Heart right ventricle (tissue), 16 donors: ENCODE measurements at regions not wholly inside any gene's neighbourhood (a gene's known extent, or its start where the extent isn't known, plus 50 kb on each side); places are given as distances from the start of the nearest gene placed in this dataset.

Experiments
- ATAC-seq, 8 donors: fragments of 200-7000 bp; cut with Tn5 transposase; one replicate each; pipeline ENCODE4 v1.9.1; 2020; ENCODE audit warnings: mild to moderate bottlenecking in 8 of 8, moderate library complexity in 8 of 8, moderate number of reproducible peaks in 1 of 8
- DNase-seq, 2 donors: peaks; one replicate each; pipeline ENCODE4 v3.0.0-alpha.2; 2020
- H3K27ac ChIP-seq, 10 donors: fragments of 200-600 bp; sonication (generic) in 2 of 10; one replicate each; pipeline versions ENCODE4 v1.5.0 to v1.8.0; 2020 to 2022; ENCODE audit warnings: mild to moderate bottlenecking in 3 of 10
- H3K27me3 ChIP-seq, 7 donors: fragments of 200-600 bp; one replicate each; pipeline ENCODE4 v1.8.0; 2021 to 2022; ENCODE audit warnings: mild to moderate bottlenecking in 2 of 7
- H3K36me3 ChIP-seq, 9 donors: fragments of 200-600 bp; sonication (generic) in 1 of 9; one replicate each; pipeline versions ENCODE4 v1.5.0 to v1.8.0; 2020 to 2022; ENCODE audit warnings: mild to moderate bottlenecking in 2 of 9
- H3K4me1 ChIP-seq, 9 donors: fragments of 200-600 bp; sonication (generic) in 1 of 9; one replicate each; pipeline versions ENCODE4 v1.5.0 to v1.8.0; 2020 to 2022; ENCODE audit warnings: mild to moderate bottlenecking in 4 of 9
- H3K4me3 ChIP-seq, 10 donors: fragments of 200-600 bp; sonication (generic) in 2 of 10; one replicate each; pipeline versions ENCODE4 v1.5.0 to v1.8.0; 2020 to 2022; ENCODE audit warnings: mild to moderate bottlenecking in 7 of 10, moderate library complexity in 2 of 10
- H3K9me3 ChIP-seq, 11 donors: fragments of 200-600 bp in 10 of 11; sonication (generic) in 2 of 11; one replicate each; pipeline versions ENCODE4 v1.5.0 to v1.8.0; 2013 to 2022; ENCODE audit warnings: mild to moderate bottlenecking in 2 of 11, control low read depth in 1 of 11, moderate library complexity in 1 of 11
- WGBS, 2 donors: extraction: QIAGEN DNeasy Blood & Tissue Kit; methylation state at CpG; one replicate each; pipeline ENCODE4 v1.1.7; 2013; ENCODE audit warnings: inconsistent platforms in 1 of 2; 5-methylcytosine and 5-hydroxymethylcytosine counted together
- intact Hi-C, 10 donors: fragments of 100-400 bp; cut with DNase I; formaldehyde crosslinking; loops; one replicate each; pipeline versions ENCODE4 v1.11.1 to v1.14.2; 2022
- TF ChIP-seq, protein P1 (sequence below), 9 donors: fragments of 200-600 bp; sonication (generic) in 2 of 9; IDR thresholded peaks; one replicate each; pipeline versions ENCODE4 v1.5.0 to v1.8.0; 2021 to 2022; ENCODE audit warnings: antibody characterized with exemption in 9 of 9, mild to moderate bottlenecking in 5 of 9, moderate library complexity in 1 of 9
- donor health status: Arrhythmogenic right ventricular cardiomyopathy.
- donor health status: ischemic (EF 13 %, LVEDD 7.1; RV severe dilation, severe dysfunction).
- donor health status: healthy with polysubstance abuse.
- donor health status: DM: no; HTN: yes; CAD: no.
- donor health status: DM: no; HTN: no; CAD: no.
- donor health status: ischemic (EF 25% LVEDD 6.9; RV normal size, moderate dysfunction).
- donor health status: ischemic (EF 25% LVEDD 5.7; RV mildly dilated, moderate dysfunction).
- donor health status: healthy.
- donor health status: DM: yes; HTN: yes; CAD: no.
- donor health status: Ischemic cardiomyopathy.
- donor health status: ischemic (EF 35%, LVEDD 5.7; RV mildly dilated, moderate dysfunction).
- donor health status: nonischemic (EF 11% LVEDD 7.7; RV severe dilation, severe dysfunction).
- donor health status: DM: yes; HTN: yes; CAD: no.
- donor health status: PGD.
- donor health status: ischemic (EF 29% LVEDD 5.4; RV normal size, mild dysfunction).
- donor health status: nonischemic (EF 23%, LVEDD 6.1; RV moderate dilation, normal function).

- no peaks in the 10 kb centered on the region for H3K4me1 ChIP-seq
- H3K27ac ChIP-seq = no peak overlapping the region
- TF ChIP-seq, protein P1, sequence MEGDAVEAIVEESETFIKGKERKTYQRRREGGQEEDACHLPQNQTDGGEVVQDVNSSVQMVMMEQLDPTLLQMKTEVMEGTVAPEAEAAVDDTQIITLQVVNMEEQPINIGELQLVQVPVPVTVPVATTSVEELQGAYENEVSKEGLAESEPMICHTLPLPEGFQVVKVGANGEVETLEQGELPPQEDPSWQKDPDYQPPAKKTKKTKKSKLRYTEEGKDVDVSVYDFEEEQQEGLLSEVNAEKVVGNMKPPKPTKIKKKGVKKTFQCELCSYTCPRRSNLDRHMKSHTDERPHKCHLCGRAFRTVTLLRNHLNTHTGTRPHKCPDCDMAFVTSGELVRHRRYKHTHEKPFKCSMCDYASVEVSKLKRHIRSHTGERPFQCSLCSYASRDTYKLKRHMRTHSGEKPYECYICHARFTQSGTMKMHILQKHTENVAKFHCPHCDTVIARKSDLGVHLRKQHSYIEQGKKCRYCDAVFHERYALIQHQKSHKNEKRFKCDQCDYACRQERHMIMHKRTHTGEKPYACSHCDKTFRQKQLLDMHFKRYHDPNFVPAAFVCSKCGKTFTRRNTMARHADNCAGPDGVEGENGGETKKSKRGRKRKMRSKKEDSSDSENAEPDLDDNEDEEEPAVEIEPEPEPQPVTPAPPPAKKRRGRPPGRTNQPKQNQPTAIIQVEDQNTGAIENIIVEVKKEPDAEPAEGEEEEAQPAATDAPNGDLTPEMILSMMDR (IDR thresholded peaks at IDR 0.05) = no peak
- H3K4me3 ChIP-seq = no peak overlapping the region
- no peaks in the 10 kb centered on the region for H3K27me3 ChIP-seq
- intact Hi-C loops = no loop called here
- no peaks in the 10 kb centered on the region for H3K36me3 ChIP-seq
- no peaks in the 10 kb centered on the region for H3K9me3 ChIP-seq
- ATAC-seq = no peak
- DNase-seq = no peak
These were observed 290.7 kb downstream of the PRELID2 start for GRCh38 chr5:145544401-145544800.

- TF ChIP-seq, protein P1 (IDR thresholded peaks at IDR 0.05) = no peak
- WGBS, 2 donors = 91% methylated on average over 3 of the region's 3 CpGs
- intact Hi-C loops = no loop called here
- Histone ChIP-seq H3K27me3 (no peaks in the 10 kb centered on the region), H3K36me3 (no peaks in the 10 kb centered on the region), H3K27ac (no peak overlapping the region), H3K9me3 (no peaks in the 10 kb centered on the region), H3K4me3 (no peak overlapping the region), H3K4me1 (no peaks in the 10 kb centered on the region)
- ATAC-seq (no peak), DNase-seq (no peak)
These were observed 291.2 kb downstream of the PRELID2 start for GRCh38 chr5:145543968-145544367.

- Histone ChIP-seq H3K36me3 (no peaks in the 10 kb centered on the region), H3K27ac (no peak overlapping the region), H3K9me3 (peaks cover 0 to 18% (median 8%) of the 10 kb centered on the region in 11 donors), H3K4me1 (no peaks in the 10 kb centered on the region), H3K27me3 (no peaks in the 10 kb centered on the region), H3K4me3 (no peak overlapping the region)
- DNase-seq = no peak
- TF ChIP-seq, protein P1 (IDR thresholded peaks at IDR 0.05) = no peak
- intact Hi-C loops = no loop called here
- 73 to 74% methylated on average over 1 of the region's 1 CpG for WGBS, 2 donors
- no peak for ATAC-seq
These were observed 294.8 kb downstream of the PRELID2 start for GRCh38 chr5:145540375-145540774.

- DNase-seq = no peak
- Histone ChIP-seq H3K27ac (no peak overlapping the region), H3K9me3 (peaks cover 0 to 18% (median 8%) of the 10 kb centered on the region in 11 donors), H3K4me1 (no peaks in the 10 kb centered on the region), H3K4me3 (no peak overlapping the region), H3K36me3 (no peaks in the 10 kb centered on the region), H3K27me3 (no peaks in the 10 kb centered on the region)
- TF ChIP-seq, protein P1 (IDR thresholded peaks at IDR 0.05) = no peak
- 94 to 97% methylated on average over 2 of the region's 2 CpGs for WGBS, 2 donors
- ATAC-seq = no peak
- intact Hi-C loops = no loop called here
These were observed 295.9 kb downstream of the PRELID2 start for GRCh38 chr5:145539201-145539600.

- DNase-seq (no peak), ATAC-seq (no peak)
- 55 to 68% methylated on average over 4 of the region's 4 CpGs for WGBS, 2 donors
- TF ChIP-seq, protein P1 (IDR thresholded peaks at IDR 0.05) = no peak
- Histone ChIP-seq H3K27ac (no peak overlapping the region), H3K4me3 (no peak overlapping the region), H3K27me3 (no peaks in the 10 kb centered on the region), H3K36me3 (no peaks in the 10 kb centered on the region), H3K9me3 (peaks cover 0 to 18% (median 8%) of the 10 kb centered on the region in 11 donors), H3K4me1 (peaks cover 0 to 6% (median 0%) of the 10 kb centered on the region in 9 donors)
- intact Hi-C loops = no loop called here
These were observed 299.0 kb downstream of the PRELID2 start for GRCh38 chr5:145536133-145536532.
